ENCODE measurements at regions not wholly inside any gene's neighbourhood (a gene's known extent, or its start where the extent isn't known, plus 50 kb on each side); places are given as distances from the start of the nearest gene placed in this dataset.

DNA sequence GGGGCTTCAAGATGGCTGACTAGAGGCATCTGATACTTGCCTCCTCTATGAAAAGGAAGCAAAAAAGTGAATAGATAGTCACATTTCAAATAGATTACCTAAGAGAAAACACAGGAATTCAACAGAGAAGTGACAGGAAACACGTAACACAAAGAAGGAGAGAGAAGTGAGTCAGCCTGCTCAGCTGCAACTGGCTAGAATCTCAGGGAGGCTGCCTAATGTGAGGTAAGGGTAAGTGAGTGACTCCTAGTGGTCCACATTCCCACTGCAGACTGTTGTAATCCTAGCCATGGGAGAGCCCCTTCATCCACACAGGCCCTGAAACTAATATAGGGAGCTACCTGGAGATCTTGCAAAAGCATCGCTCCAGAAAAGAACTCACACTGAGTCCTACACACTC lies 179.2 kb downstream of the SLC7A11 start:
- no peaks in the 10 kb centered on the region for H3K36me3 ChIP-seq (replicated peaks)
- 0 out of 2 replicates have a peak, but pooled peaks cover 2% of the 10 kb centered on the region for H3K4me1 ChIP-seq
- DNase-seq (ENCODE audit: low spot score in 2 of 2): no peak
- in situ Hi-C loops (cut with MboI; ENCODE audit: low sequenced_read_pairs): no loop called here
- H3K27me3 ChIP-seq (ENCODE audit: low read depth): no peaks in the 10 kb centered on the region
- H3K9me3 ChIP-seq: peaks cover 4% of the 10 kb centered on the region; the same call in 1 of the 2 replicates
- no peak overlapping the region for H3K4me3 ChIP-seq

DNA sequence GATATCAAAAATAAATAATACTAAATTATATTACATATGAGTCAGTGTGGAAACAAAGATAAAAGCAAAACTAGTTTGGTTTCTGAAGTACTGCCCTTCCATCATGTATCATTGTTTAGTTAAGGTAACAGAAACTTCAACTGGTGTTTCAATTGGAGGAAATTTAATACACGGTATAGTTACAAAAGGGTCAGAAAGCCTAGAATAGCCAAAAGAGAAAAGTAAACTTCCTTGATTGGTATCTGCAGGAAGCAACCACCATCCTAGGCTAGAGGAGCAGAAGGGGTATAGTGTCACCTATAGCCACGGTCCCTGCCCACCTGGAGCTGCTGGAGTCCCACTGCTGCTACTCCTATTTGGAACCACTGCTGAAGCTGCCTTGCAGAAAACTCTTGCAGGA lies 185.6 kb downstream of the SLC7A11 start:
- H3K27me3 ChIP-seq (ENCODE audit: low read depth): no peaks in the 10 kb centered on the region
- no peak for DNase-seq (ENCODE audit: low spot score in 2 of 2)
- no peaks in the 10 kb centered on the region for H3K36me3 ChIP-seq (replicated peaks)
- in situ Hi-C loops (cut with MboI; ENCODE audit: low sequenced_read_pairs): no loop called here
- H3K4me3 ChIP-seq: no peak overlapping the region
- H3K9me3 ChIP-seq: no peaks in the 10 kb centered on the region
- peaks cover 2% of the 10 kb centered on the region; the same call in 1 of the 2 replicates for H3K4me1 ChIP-seq

DNA sequence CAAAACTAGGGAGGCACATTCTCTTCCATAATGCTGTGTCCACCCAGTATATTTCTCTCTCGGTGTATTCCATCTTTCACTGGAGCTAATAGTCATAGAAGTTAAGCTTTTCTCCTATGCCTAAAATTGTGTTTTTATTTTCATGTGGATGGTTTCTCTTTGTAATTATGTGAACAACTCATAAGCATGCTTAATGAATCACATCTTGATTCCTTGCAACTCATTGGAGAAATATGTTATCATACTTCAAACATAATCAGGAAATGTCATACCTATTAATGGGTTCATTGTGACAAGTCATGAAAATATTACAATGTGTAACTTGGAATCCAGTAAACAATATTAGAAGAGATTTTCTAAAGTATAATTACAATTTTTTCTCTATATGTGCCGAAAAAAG lies 186.3 kb downstream of the SLC7A11 start:
- H3K27me3 ChIP-seq (ENCODE audit: low read depth): no peaks in the 10 kb centered on the region
- no peak overlapping the region for H3K4me3 ChIP-seq
- H3K4me1 ChIP-seq: peaks cover 2% of the 10 kb centered on the region; the same call in 1 of the 2 replicates
- no peaks in the 10 kb centered on the region for H3K36me3 ChIP-seq (replicated peaks)
- in situ Hi-C loops (cut with MboI; ENCODE audit: low sequenced_read_pairs): no loop called here
- no peaks in the 10 kb centered on the region for H3K9me3 ChIP-seq
- DNase-seq (ENCODE audit: low spot score in 2 of 2): no peak

- H3K36me3 ChIP-seq (replicated peaks): no peaks in the 10 kb centered on the region
- in situ Hi-C loops (cut with MboI; ENCODE audit: low sequenced_read_pairs): no loop called here
- no peaks in the 10 kb centered on the region for H3K9me3 ChIP-seq
- no peak for DNase-seq (ENCODE audit: low spot score in 2 of 2)
- no peaks in the 10 kb centered on the region for H3K27me3 ChIP-seq (ENCODE audit: low read depth)
- no peak overlapping the region for H3K4me3 ChIP-seq
- H3K4me1 ChIP-seq: no peaks in the 10 kb centered on the region; the same call in 1 of the 2 replicates
These were observed 188.4 kb downstream of the SLC7A11 start for GRCh38 chr4:138053641-138054301.

DNA sequence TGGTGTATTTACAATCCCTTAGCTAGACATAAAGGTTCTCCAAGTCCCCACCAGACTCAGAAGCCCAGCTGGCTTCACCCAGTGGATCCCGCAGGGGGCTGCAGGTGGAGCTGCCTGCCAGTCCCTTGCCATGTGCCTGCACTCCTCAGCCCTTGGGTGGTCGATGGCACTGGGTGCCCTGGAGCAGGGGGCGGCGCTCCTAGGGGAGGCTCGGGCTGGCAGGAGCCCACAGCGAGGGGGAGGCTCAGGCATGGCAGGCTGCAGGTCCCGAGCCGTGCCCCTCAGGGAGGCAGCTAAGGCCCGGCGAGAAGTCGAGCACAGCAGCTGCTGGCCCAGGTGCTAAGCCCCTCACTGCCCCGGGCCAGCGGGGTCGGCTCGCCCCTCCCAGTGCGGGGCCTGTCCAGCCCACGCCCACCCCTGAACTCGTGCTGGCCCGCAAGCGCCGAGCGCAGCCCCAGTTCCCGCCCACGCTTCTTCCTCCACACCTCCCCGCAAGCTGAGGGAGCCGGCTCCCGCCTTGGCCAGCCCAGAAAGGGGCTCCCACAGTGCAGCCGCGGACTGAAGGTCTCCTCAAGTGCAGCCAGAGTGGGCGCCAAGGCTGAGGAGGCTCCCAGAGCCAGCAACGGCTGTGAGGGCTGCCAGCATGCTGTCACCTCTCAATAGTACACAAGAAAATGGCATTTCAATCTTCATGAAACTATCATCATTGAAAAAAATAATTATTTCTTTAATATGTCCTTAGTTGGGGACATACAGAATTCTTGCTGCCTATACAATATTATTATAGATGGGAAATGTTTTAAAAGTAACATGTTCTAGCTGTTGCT lies 189.1 kb downstream of the SLC7A11 start:
- no peaks in the 10 kb centered on the region for H3K9me3 ChIP-seq
- no peak for DNase-seq (ENCODE audit: low spot score in 2 of 2)
- no peak overlapping the region for H3K4me3 ChIP-seq
- H3K27me3 ChIP-seq (ENCODE audit: low read depth): no peaks in the 10 kb centered on the region
- in situ Hi-C loops (cut with MboI; ENCODE audit: low sequenced_read_pairs): no loop called here
- no peaks in the 10 kb centered on the region for H3K36me3 ChIP-seq (replicated peaks)
- H3K4me1 ChIP-seq: no peaks in the 10 kb centered on the region; the same call in 1 of the 2 replicates

DNA sequence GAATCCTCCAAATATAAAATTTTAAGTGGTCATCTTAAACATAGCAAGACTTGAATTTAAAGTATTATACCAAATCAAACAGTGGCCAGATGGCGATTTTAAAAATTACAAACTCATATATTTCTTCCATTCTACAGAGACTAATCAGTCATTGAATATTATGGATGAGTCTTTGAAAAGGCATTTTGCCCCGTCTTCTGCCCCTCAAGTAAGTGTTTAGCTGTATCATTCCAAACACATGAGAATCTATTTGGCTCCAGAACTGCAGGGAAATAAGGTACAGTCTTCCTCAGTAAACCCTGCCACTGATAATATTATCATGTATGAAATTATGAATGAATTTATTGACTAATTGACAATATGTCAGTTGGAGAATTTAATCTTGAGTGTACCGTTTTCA lies 191.0 kb downstream of the SLC7A11 start:
- Histone ChIP-seq H3K4me3 (no peak overlapping the region), H3K9me3 (no peaks in the 10 kb centered on the region), H3K4me1 (no peaks in the 10 kb centered on the region; the same call in 1 of the 2 replicates), H3K27me3 (ENCODE audit: low read depth) (no peaks in the 10 kb centered on the region), H3K36me3 (replicated peaks) (no peaks in the 10 kb centered on the region)
- in situ Hi-C loops (cut with MboI; ENCODE audit: low sequenced_read_pairs): no loop called here
- DNase-seq (ENCODE audit: low spot score in 2 of 2): no peak

DNA sequence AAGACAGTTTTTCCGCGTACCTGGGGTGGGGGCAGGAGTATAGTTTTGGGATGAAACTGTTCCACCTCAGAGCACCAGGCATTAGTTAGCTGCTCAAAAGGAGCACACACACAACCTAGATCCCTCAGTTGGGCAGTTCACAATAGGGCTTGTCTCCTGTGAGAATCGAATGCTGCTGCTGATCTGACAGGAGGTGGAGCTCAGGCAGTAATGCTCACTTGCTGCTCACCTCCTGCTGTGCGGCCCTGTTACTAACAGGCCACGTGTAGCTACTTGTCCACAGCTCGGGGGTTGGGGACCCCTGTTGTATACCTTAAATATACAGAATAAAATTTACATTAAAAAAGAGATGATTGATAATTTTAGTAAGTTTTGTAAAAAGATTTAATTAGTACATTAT lies 191.5 kb downstream of the SLC7A11 start:
- Histone ChIP-seq H3K4me3 (no peak overlapping the region), H3K27me3 (ENCODE audit: low read depth) (no peaks in the 10 kb centered on the region), H3K4me1 (no peaks in the 10 kb centered on the region; the same call in 1 of the 2 replicates), H3K9me3 (no peaks in the 10 kb centered on the region), H3K36me3 (replicated peaks) (no peaks in the 10 kb centered on the region)
- no peak for DNase-seq (ENCODE audit: low spot score in 2 of 2)
- in situ Hi-C loops (cut with MboI; ENCODE audit: low sequenced_read_pairs): no loop called here

DNA sequence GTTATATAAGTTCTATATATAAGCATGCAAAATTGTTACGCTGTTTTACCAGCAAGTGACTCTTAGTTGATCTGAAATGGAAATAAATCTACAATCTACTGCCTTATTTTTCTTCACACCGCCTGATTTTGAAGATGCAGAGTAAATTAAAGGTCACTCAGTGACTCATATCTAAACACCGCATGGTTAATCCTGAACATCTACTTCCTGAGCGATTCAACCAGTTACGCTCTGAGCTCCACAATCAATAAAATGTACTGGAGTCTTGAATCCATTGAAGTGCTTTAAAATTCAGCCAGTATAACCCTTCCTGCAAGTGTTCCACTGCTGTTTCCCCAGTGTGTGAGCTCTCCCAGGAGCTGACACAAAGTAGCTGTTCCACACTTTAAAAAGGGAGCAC lies 192.8 kb downstream of the SLC7A11 start:
- Histone ChIP-seq H3K36me3 (replicated peaks) (no peaks in the 10 kb centered on the region), H3K4me3 (no peak overlapping the region), H3K4me1 (no peaks in the 10 kb centered on the region; the same call in 1 of the 2 replicates), H3K9me3 (no peaks in the 10 kb centered on the region), H3K27me3 (ENCODE audit: low read depth) (no peaks in the 10 kb centered on the region)
- in situ Hi-C loops (cut with MboI; ENCODE audit: low sequenced_read_pairs): loop anchor here (25.0 kb wide), 3 partner anchors 638 to 888 kb away; no protein-coding TSS in a partner anchor
- DNase-seq (ENCODE audit: low spot score in 2 of 2): no peak

DNA sequence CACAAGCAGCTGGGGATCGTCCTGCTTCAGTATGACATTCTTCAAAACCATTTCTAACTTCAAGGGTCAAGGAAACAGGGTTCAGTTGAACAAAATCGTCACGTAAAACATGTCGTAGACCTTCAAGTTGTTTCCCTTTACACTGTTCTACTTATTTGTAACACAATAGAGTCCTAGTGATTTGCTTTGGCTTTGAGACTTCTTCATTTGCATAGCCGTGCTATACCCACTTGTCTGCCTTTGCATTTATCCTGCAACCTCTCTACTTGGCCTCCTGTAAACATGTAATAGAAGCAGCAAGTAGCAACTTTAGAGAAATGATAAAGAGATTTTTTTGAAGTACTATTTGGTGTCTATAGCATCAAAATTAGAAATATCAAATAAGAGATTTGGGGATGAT lies 194.9 kb downstream of the SLC7A11 start:
- H3K9me3 ChIP-seq: no peaks in the 10 kb centered on the region
- H3K27me3 ChIP-seq (ENCODE audit: low read depth): no peaks in the 10 kb centered on the region
- no peak overlapping the region for H3K4me3 ChIP-seq
- no peak for DNase-seq (ENCODE audit: low spot score in 2 of 2)
- in situ Hi-C loops (cut with MboI; ENCODE audit: low sequenced_read_pairs): loop anchor here (25.0 kb wide), 3 partner anchors 640 to 890 kb away; no protein-coding TSS in a partner anchor
- H3K4me1 ChIP-seq: no peaks in the 10 kb centered on the region
- H3K36me3 ChIP-seq (replicated peaks): no peaks in the 10 kb centered on the region

GRCh38 chr4:138045036-138045435 lies 197.1 kb downstream of the SLC7A11 start:
- in situ Hi-C loops (cut with MboI; ENCODE audit: low sequenced_read_pairs): loop anchor here (25.0 kb wide), 3 partner anchors 642 to 892 kb away; no protein-coding TSS in a partner anchor
- no peaks in the 10 kb centered on the region for H3K36me3 ChIP-seq (replicated peaks)
- H3K9me3 ChIP-seq: no peaks in the 10 kb centered on the region
- DNase-seq (ENCODE audit: low spot score in 2 of 2): no peak
- no peaks in the 10 kb centered on the region for H3K27me3 ChIP-seq (ENCODE audit: low read depth)
- no peaks in the 10 kb centered on the region for H3K4me1 ChIP-seq
- H3K4me3 ChIP-seq: no peak overlapping the region

DNA sequence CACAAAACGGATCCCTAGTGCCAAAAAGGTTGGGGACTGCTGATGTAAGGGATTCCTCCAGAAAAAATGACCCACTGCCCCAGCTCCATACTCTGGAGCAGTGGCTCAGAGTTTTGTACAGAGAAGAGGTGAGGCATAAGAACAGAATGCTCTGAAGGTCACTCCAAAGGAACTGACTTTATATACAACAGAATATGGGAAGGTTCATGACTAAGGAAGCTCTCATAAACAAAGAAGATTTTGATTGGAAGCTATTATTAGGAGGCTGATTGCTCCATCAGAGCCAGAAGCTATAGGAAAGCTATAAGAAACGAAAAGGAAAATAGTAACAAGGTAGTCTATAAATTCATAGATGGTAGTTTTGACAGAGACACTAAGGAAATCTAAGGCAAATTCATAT lies 203.1 kb downstream of the SLC7A11 start:
- Histone ChIP-seq H3K27me3 (ENCODE audit: low read depth) (no peaks in the 10 kb centered on the region), H3K36me3 (replicated peaks) (no peaks in the 10 kb centered on the region), H3K4me3 (no peak overlapping the region), H3K4me1 (no peaks in the 10 kb centered on the region), H3K9me3 (no peaks in the 10 kb centered on the region)
- no peak for DNase-seq (ENCODE audit: low spot score in 2 of 2)
- in situ Hi-C loops (cut with MboI; ENCODE audit: low sequenced_read_pairs): loop anchor here (25.0 kb wide), 3 partner anchors 648 to 898 kb away; no protein-coding TSS in a partner anchor

GRCh38 chr4:138037696-138038095 lies 204.5 kb downstream of the SLC7A11 start:
- no peak for DNase-seq (ENCODE audit: low spot score in 2 of 2)

DNA sequence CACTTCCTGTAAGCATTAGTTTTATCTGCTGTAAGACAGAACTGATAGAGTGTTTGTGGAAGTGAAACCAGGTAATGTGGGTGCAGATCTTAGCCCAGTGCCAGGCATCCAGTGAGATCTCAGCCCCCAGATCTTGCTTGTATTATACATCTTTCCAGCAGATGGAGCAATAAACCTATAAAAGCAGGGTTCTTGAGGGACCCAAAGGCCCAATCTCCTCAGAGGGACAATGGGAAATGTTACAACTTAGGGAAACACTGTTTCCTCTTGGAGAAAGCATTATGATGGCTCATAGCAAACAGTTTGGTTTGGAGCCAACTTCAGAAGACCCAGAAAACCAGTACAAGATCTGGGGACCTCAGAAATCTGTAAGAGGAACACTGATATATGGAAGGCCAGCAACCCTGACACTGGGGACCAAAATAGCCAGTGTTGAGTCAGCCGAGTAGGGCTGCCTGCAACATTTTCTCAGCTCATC lies 206.3 kb downstream of the SLC7A11 start:
- H3K4me3 ChIP-seq: no peak overlapping the region
- H3K9me3 ChIP-seq: no peaks in the 10 kb centered on the region
- in situ Hi-C loops (cut with MboI; ENCODE audit: low sequenced_read_pairs): loop anchor here (25.0 kb wide), 3 partner anchors 651 to 901 kb away; no protein-coding TSS in a partner anchor
- no peaks in the 10 kb centered on the region for H3K4me1 ChIP-seq
- H3K27me3 ChIP-seq (ENCODE audit: low read depth): no peaks in the 10 kb centered on the region
- H3K36me3 ChIP-seq (replicated peaks): no peaks in the 10 kb centered on the region
- peak; percentile 32 to 62 for DNase-seq (ENCODE audit: low spot score in 2 of 2)

More at GRCh38 chr4:138037696-138038095, 204.5 kb downstream of the SLC7A11 start:
- H3K4me1 ChIP-seq: no peaks in the 10 kb centered on the region
- no peaks in the 10 kb centered on the region for H3K9me3 ChIP-seq
- H3K4me3 ChIP-seq: no peak overlapping the region
- H3K36me3 ChIP-seq (replicated peaks): no peaks in the 10 kb centered on the region
- in situ Hi-C loops (cut with MboI; ENCODE audit: low sequenced_read_pairs): loop anchor here (25.0 kb wide), 3 partner anchors 650 to 900 kb away; no protein-coding TSS in a partner anchor
- H3K27me3 ChIP-seq (ENCODE audit: low read depth): no peaks in the 10 kb centered on the region

DNA sequence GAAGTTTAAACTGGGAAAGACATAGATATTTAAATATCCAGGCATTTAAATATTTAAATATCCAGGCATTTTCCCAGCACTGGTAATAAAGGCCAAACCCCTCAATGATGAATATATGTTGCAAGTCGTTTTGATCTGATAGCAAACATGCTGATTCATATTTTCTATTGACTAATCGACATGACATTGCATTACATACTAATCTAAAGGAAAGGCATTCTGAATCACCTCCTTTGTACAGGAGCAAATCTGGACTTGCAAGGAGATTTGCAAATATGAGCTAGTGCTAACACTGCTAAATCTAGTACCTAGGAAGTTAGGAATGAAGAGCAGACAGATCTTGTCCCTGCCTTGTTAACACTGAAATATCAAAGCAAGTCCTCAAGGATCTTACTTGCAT lies 207.3 kb downstream of the SLC7A11 start:
- in situ Hi-C loops (cut with MboI; ENCODE audit: low sequenced_read_pairs): loop anchor here (25.0 kb wide), 3 partner anchors 652 to 902 kb away; no protein-coding TSS in a partner anchor
- no peak overlapping the region for H3K4me3 ChIP-seq
- no peaks in the 10 kb centered on the region for H3K4me1 ChIP-seq
- DNase-seq (ENCODE audit: low spot score in 2 of 2): no peak
- no peaks in the 10 kb centered on the region for H3K9me3 ChIP-seq
- no peaks in the 10 kb centered on the region for H3K27me3 ChIP-seq (ENCODE audit: low read depth)
- H3K36me3 ChIP-seq (replicated peaks): no peaks in the 10 kb centered on the region
